ENCODE measurements at regions not wholly inside any gene's neighbourhood (a gene's known extent, or its start where the extent isn't known, plus 50 kb on each side); places are given as distances from the start of the nearest gene placed in this dataset.

DNA sequence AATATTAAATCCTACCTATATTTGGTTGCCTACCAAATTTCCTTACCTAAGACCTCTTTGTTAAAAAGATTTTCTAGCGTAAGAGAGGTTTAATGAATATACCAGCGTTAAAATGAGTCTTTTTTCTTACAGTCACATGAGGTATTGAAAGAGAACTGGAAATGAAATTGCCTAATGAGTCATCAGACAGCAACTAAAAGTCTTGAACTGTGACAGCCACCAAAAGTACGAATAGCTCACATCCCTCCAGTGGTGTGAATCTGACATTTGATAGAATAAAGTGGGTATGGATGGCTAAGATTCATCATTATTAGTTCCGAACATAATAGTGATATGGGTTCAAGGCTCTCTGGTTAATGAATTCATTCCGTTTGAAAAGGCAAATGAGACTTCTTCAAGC lies 1297.3 kb downstream of the AACS start:
- TF ChIP-seq, protein P1, sequence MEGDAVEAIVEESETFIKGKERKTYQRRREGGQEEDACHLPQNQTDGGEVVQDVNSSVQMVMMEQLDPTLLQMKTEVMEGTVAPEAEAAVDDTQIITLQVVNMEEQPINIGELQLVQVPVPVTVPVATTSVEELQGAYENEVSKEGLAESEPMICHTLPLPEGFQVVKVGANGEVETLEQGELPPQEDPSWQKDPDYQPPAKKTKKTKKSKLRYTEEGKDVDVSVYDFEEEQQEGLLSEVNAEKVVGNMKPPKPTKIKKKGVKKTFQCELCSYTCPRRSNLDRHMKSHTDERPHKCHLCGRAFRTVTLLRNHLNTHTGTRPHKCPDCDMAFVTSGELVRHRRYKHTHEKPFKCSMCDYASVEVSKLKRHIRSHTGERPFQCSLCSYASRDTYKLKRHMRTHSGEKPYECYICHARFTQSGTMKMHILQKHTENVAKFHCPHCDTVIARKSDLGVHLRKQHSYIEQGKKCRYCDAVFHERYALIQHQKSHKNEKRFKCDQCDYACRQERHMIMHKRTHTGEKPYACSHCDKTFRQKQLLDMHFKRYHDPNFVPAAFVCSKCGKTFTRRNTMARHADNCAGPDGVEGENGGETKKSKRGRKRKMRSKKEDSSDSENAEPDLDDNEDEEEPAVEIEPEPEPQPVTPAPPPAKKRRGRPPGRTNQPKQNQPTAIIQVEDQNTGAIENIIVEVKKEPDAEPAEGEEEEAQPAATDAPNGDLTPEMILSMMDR (IDR thresholded peaks at IDR 0.05), result no peak
- no peak for TF ChIP-seq EZH2 (IDR thresholded peaks at IDR 0.05; ENCODE audit: borderline replicate concordance, insufficient read depth, low read depth, low read length, poor library complexity, severe bottlenecking)

Measured in B cell (primary cell).